HEK293 (cell line): ENCODE measurements at regions not wholly inside any gene's neighbourhood (a gene's known extent, or its start where the extent isn't known, plus 50 kb on each side); places are given as distances from the start of the nearest gene placed in this dataset.

Experiments used
- CTCF ChIA-PET: fragments of 350-600 bp; formaldehyde crosslinking; extraction: SDS; loops from one replicate; lab custom pipeline; 2021; ENCODE audit warnings: antibody characterized with exemption; lab: Yijun Ruan, JAX
- POLR2A ChIA-PET: fragments of 300-600 bp; formaldehyde crosslinking; extraction: SDS; loops from one replicate; lab custom pipeline; 2020; ENCODE audit warnings: antibody characterized with exemption, inconsistent platforms; lab: Yijun Ruan, JAX
- H3K27ac ChIP-seq: fragments of 200-500 bp; sonication (Bioruptor generic); 2 replicates; pipeline ENCODE4 v1.5.1; 2014; ENCODE audit warnings: low read depth, low read length, control low read depth, inconsistent platforms; ENCODE audit errors: extremely low read depth
- H3K36me3 ChIP-seq, 2 experiments: fragments of 200-500 bp in 1 of 2; sonication (Bioruptor generic) in 1 of 2; 1 replicate in 1 of 2; 2 replicates in 1 of 2; pipeline ENCODE4 v1.5.1; 2014 to 2017; ENCODE audit warnings: inconsistent platforms in 2 of 2, low read length in 2 of 2; ENCODE audit not compliant: control insufficient read depth in 2 of 2, insufficient read depth in 1 of 2
- H3K4me1 ChIP-seq: fragments of 200-500 bp; sonication (Bioruptor generic); 2 replicates; pipeline ENCODE4 v1.5.1; 2014; ENCODE audit warnings: mild to moderate bottlenecking, low read length, inconsistent platforms; ENCODE audit not compliant: control insufficient read depth, insufficient read depth
- H3K4me3 ChIP-seq: 2 replicates; pipeline ENCODE4 v1.5.1; 2011; ENCODE audit warnings: low read depth, mild to moderate bottlenecking, control low read depth, low read length, moderate library complexity
- H3K9me3 ChIP-seq: fragments of 200-500 bp; sonication (Bioruptor generic); 2 replicates; pipeline ENCODE4 v1.5.1; 2014; ENCODE audit warnings: low read depth, low read length, inconsistent platforms; ENCODE audit not compliant: control insufficient read depth, insufficient read depth
- BCL11A ChIP-seq: fragments of 450-650 bp; formaldehyde crosslinking; IDR thresholded peaks from 2 replicates; pipeline ENCODE4 v1.5.1; 2016; ENCODE audit warnings: low read depth, missing biosample characterization, missing genetic modification characterization
- KLF10 ChIP-seq: fragments of 450-650 bp; IDR thresholded peaks from 2 replicates; pipeline ENCODE4 v1.5.1; 2018; ENCODE audit warnings: missing biosample characterization, mild to moderate bottlenecking, missing genetic modification characterization
- KLF8 ChIP-seq: fragments of 450-650 bp; formaldehyde crosslinking; IDR thresholded peaks from 2 replicates; pipeline ENCODE4 v1.5.1; 2016; ENCODE audit warnings: missing biosample characterization, missing genetic modification characterization
- OVOL3 ChIP-seq: fragments of 450-650 bp; formaldehyde crosslinking; IDR thresholded peaks from 2 replicates; pipeline ENCODE4 v1.5.1; 2016; ENCODE audit warnings: missing biosample characterization, missing genetic modification characterization
- RBAK ChIP-seq: fragments of 450-650 bp; formaldehyde crosslinking; IDR thresholded peaks from 2 replicates; pipeline ENCODE4 v1.5.1; 2016; ENCODE audit warnings: missing biosample characterization, missing genetic modification characterization
- ZBTB10 ChIP-seq: fragments of 450-650 bp; formaldehyde crosslinking; IDR thresholded peaks from 2 replicates; pipeline ENCODE4 v1.5.1; 2016; ENCODE audit warnings: missing biosample characterization, missing genetic modification characterization
- ZBTB7A ChIP-seq: fragments of 450-650 bp; formaldehyde crosslinking; IDR thresholded peaks from 2 replicates; pipeline ENCODE4 v1.5.1; 2016; ENCODE audit warnings: low read depth, missing biosample characterization, missing genetic modification characterization
- ZFP3 ChIP-seq: fragments of 450-650 bp; formaldehyde crosslinking; IDR thresholded peaks from 2 replicates; pipeline ENCODE4 v1.5.1; 2016; ENCODE audit warnings: low read depth, missing biosample characterization, missing genetic modification characterization
- ZIC2 ChIP-seq: fragments of 450-650 bp; formaldehyde crosslinking; IDR thresholded peaks from 2 replicates; pipeline ENCODE4 v1.5.1; 2016; ENCODE audit warnings: missing biosample characterization, missing genetic modification characterization
- ZNF10 ChIP-seq: fragments of 450-650 bp; formaldehyde crosslinking; IDR thresholded peaks from 2 replicates; pipeline ENCODE4 v1.5.1; 2017; ENCODE audit warnings: missing biosample characterization, missing genetic modification characterization
- ZNF148 ChIP-seq: fragments of 450-650 bp; formaldehyde crosslinking; IDR thresholded peaks from 2 replicates; pipeline ENCODE4 v1.5.0; 2017; ENCODE audit warnings: missing biosample characterization, missing genetic modification characterization, borderline replicate concordance
- ZNF155 ChIP-seq: fragments of 450-650 bp; formaldehyde crosslinking; IDR thresholded peaks from 2 replicates; pipeline ENCODE4 v1.5.1; 2016; ENCODE audit warnings: missing biosample characterization, missing genetic modification characterization
- ZNF169 ChIP-seq: fragments of 450-650 bp; formaldehyde crosslinking; IDR thresholded peaks from 2 replicates; pipeline ENCODE4 v1.5.1; 2016; ENCODE audit warnings: missing biosample characterization, missing genetic modification characterization
- ZNF26 ChIP-seq: fragments of 450-650 bp; formaldehyde crosslinking; IDR thresholded peaks from 2 replicates; pipeline ENCODE4 v1.5.1; 2016; ENCODE audit warnings: missing biosample characterization, missing genetic modification characterization
- ZNF280D ChIP-seq: fragments of 450-650 bp; formaldehyde crosslinking; IDR thresholded peaks from 2 replicates; pipeline ENCODE4 v1.5.1; 2016; ENCODE audit warnings: missing biosample characterization, missing genetic modification characterization
- ZNF335 ChIP-seq: fragments of 450-650 bp; formaldehyde crosslinking; conservative IDR thresholded peaks from 2 replicates; pipeline ENCODE4 v1.5.1; 2016; ENCODE audit warnings: missing biosample characterization, missing genetic modification characterization
- ZNF404 ChIP-seq: fragments of 450-650 bp; formaldehyde crosslinking; IDR thresholded peaks from 2 replicates; pipeline ENCODE4 v1.5.1; 2017; ENCODE audit warnings: missing biosample characterization, missing genetic modification characterization
- ZNF558 ChIP-seq: fragments of 450-650 bp; formaldehyde crosslinking; IDR thresholded peaks from 2 replicates; pipeline ENCODE4 v1.5.1; 2016; ENCODE audit warnings: missing biosample characterization, missing genetic modification characterization
- ZNF621 ChIP-seq: fragments of 450-650 bp; formaldehyde crosslinking; IDR thresholded peaks from 2 replicates; pipeline ENCODE4 v1.5.1; 2017; ENCODE audit warnings: missing biosample characterization, missing genetic modification characterization
- ZNF629 ChIP-seq: fragments of 450-650 bp; formaldehyde crosslinking; IDR thresholded peaks from 2 replicates; pipeline ENCODE4 v1.5.1; 2017; ENCODE audit warnings: missing biosample characterization, missing genetic modification characterization
- ZNF654 ChIP-seq: fragments of 450-650 bp; formaldehyde crosslinking; IDR thresholded peaks from 2 replicates; pipeline ENCODE4 v1.5.1; 2016; ENCODE audit warnings: low read depth, missing biosample characterization, missing genetic modification characterization
- ZNF664 ChIP-seq: fragments of 450-650 bp; formaldehyde crosslinking; IDR thresholded peaks from 2 replicates; pipeline ENCODE4 v1.5.1; 2016; ENCODE audit warnings: missing biosample characterization, missing genetic modification characterization
- ZNF707 ChIP-seq: fragments of 450-650 bp; formaldehyde crosslinking; IDR thresholded peaks from 2 replicates; pipeline ENCODE4 v1.5.1; 2016; ENCODE audit warnings: missing biosample characterization, missing genetic modification characterization
- ZNF768 ChIP-seq: fragments of 450-650 bp; formaldehyde crosslinking; IDR thresholded peaks from 2 replicates; pipeline ENCODE4 v1.5.1; 2018; ENCODE audit warnings: missing biosample characterization, mild to moderate bottlenecking, missing genetic modification characterization
- ZNF785 ChIP-seq: fragments of 450-650 bp; formaldehyde crosslinking; IDR thresholded peaks from 2 replicates; pipeline ENCODE4 v1.5.1; 2016; ENCODE audit warnings: missing biosample characterization, missing genetic modification characterization
- ZNF843 ChIP-seq: fragments of 450-650 bp; formaldehyde crosslinking; IDR thresholded peaks from 2 replicates; pipeline ENCODE4 v1.5.1; 2016; ENCODE audit warnings: missing biosample characterization, missing genetic modification characterization

GRCh38 chrX:127888767-127889166 lies 163.4 kb downstream of the ACTRT1 start:
- TF ChIP-seq KLF8 (tag by site-specific recombination) (no peak), ZNF664 (no peak), ZFP3 (tag by site-specific recombination) (no peak), ZNF629 (no peak), ZNF26 (no peak), ZNF843 (tag by site-specific recombination) (no peak), ZBTB10 (no peak), ZNF707 (tag by site-specific recombination) (no peak), KLF10 (tag by site-specific recombination) (no peak), ZBTB7A (tag by site-specific recombination) (no peak), OVOL3 (tag by site-specific recombination) (no peak), ZIC2 (tag by site-specific recombination) (no peak)
- ChIA-PET CTCF (no interaction called here), POLR2A (no interaction called here)
- no peaks in the 10 kb centered on the region for H3K36me3 ChIP-seq
- no peaks in the 10 kb centered on the region for H3K4me1 ChIP-seq
- no peaks in the 10 kb centered on the region for H3K9me3 ChIP-seq
- no peak overlapping the region for H3K27ac ChIP-seq
- H3K4me3 ChIP-seq = no peak overlapping the region

GRCh38 chrX:127884921-127885320 lies 167.3 kb downstream of the ACTRT1 start:
- H3K4me3 ChIP-seq = no peak overlapping the region
- TF ChIP-seq KLF8 (tag by site-specific recombination) (no peak), ZNF280D (tag by site-specific recombination) (no peak), ZNF335 (no peak), ZNF155 (tag by site-specific recombination) (no peak), BCL11A (tag by site-specific recombination) (no peak)
- TF ChIP-seq, all 188 proteins: peak for 0
- H3K4me1 ChIP-seq = no peaks in the 10 kb centered on the region
- H3K27ac ChIP-seq = no peak overlapping the region
- POLR2A ChIA-PET = no interaction called here
- CTCF ChIA-PET = no interaction called here
- no peaks in the 10 kb centered on the region for H3K9me3 ChIP-seq
- H3K36me3 ChIP-seq = no peaks in the 10 kb centered on the region

GRCh38 chrX:127879585-127879984 lies 172.6 kb downstream of the ACTRT1 start:
- CTCF ChIA-PET = no interaction called here
- H3K4me3 ChIP-seq = no peak overlapping the region
- H3K9me3 ChIP-seq = no peaks in the 10 kb centered on the region
- H3K4me1 ChIP-seq = no peaks in the 10 kb centered on the region
- no peak overlapping the region for H3K27ac ChIP-seq
- POLR2A ChIA-PET = no interaction called here
- no peaks in the 10 kb centered on the region for H3K36me3 ChIP-seq
- TF ChIP-seq RBAK = no peak
- TF ChIP-seq ZNF768 (tag by site-specific recombination) = no peak
- no peak for TF ChIP-seq ZNF148
- no peak for TF ChIP-seq ZNF621 (tag by site-specific recombination)
- no peak for TF ChIP-seq ZNF169 (tag by site-specific recombination)
- TF ChIP-seq ZNF558 (tag by site-specific recombination) = no peak
- no peak for TF ChIP-seq ZNF10 (tag by site-specific recombination)
- TF ChIP-seq ZNF785 (tag by site-specific recombination) = no peak
- TF ChIP-seq ZNF654 (tag by site-specific recombination) = no peak
- no peak for TF ChIP-seq ZNF404 (tag by site-specific recombination)
